Daoy (cell line): ENCODE measurements at regions not wholly inside any gene's neighbourhood (a gene's known extent, or its start where the extent isn't known, plus 50 kb on each side); places are given as distances from the start of the nearest gene placed in this dataset.
"Not testable (repeated sequence)": the region's sequence is repeated elsewhere in the genome, so short reads cannot be mapped to it uniquely, and the experiment has no call there.

Source experiments
- DNase-seq: peaks from one replicate; pipeline ENCODE4 v3.0.0-alpha.2; 2015; ENCODE audit warnings: low read depth

DNA sequence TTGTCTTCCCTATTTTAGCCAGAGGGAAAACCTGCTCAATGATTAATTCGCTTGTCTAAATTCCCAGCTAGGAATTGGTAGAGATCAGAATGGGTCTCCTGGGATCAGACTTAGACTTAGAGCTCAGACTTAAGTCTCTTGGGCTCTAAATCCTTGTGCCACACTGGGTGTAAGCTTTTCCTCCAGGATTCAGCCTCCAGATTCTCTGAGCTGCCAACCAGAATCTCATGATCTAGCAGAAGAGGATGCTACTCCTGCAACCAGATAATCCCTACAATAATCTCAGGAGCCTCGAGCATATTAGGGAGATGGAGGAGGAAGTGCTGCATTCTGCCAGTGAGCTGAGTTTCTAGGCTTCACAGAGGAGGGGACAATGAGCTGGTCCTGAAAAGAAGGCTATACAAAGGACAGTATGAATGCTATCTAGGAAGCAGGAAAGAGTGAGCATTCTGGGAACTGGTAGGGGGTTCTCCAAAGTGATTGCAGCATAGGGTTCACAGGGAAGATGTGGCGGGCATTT lies 211.6 kb upstream of the SESN3 start:
- no peak for DNase-seq

DNA sequence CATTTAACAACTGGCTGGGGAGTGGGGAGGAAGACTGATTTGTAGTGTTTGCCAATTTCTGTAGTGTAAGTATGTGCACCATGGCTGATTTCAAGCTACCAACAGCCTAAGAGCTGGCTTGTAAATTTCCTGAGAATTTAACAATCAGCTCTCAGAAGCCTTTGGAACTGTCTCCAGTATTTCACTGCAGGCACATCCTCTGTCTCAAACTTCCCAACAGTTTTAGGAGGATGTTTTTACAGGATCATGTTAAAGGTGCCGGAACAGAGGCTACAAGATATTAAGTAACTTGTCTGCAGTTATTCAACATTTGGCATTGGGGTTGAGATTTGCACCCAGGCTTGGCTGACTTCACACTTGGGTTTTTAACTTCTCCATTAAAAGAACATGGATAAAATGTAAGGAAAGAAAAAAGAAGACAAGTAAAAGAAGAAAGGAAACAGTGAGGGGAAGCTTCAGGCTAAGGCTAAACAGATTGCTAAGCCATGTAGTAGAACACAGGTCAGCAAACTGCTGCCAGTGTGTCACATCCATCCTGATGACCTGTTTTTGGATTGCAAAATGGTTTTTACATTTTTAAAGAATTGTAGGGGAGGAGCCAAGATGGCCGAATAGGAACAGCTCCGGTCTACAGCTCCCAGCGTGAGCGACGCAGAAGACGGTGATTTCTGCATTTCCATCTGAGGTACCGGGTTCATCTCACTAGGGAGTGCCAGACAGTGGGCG lies 204.8 kb upstream of the SESN3 start:
- DNase-seq = no peak

DNA sequence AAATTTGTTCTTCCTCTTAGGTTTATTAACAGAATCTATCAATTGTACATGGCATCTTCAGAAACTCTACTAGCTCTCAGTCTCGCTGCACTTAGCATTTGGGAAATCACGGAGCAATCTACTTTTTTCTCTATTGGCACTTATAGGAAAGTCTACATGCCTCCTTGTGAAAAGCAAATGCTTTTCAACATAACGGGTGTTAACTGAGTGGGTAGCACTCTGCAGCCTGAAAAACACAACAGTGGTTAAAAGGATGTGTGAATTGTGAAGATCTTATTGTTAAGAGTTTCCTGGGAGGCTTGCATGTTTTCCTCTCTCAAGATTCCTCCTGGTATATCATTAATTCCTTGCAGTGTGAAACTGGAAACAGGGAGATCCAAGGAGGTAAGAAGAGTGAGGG lies 204.2 kb upstream of the SESN3 start:
- DNase-seq = no peak

DNA sequence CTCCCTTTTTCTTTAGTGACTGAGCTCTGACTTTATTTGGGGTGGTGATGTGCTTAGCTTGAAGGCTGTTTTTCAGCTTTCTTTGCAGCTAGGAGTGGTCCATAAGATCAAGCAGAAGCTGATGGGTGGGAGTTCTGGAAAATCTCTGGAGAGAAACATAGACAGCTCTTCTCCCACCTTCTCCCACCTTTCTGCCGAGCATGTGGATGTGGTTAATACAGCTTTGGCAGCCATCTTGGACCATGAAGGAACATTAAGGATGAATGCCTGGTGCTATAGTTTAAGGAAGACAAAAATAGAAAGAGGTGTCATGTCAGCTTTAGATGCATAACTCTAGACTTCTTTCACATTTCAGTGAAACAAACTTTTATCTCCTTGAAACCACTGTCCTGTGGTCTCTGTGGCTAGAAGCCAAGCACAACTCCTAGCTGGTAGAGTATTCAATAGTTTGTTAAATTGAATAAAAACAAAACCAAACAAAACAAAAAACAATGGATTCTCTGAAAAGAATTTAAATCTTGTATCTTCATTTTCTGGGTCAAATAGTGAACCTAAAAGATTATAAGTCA lies 203.6 kb upstream of the SESN3 start:
- no peak for DNase-seq

DNA sequence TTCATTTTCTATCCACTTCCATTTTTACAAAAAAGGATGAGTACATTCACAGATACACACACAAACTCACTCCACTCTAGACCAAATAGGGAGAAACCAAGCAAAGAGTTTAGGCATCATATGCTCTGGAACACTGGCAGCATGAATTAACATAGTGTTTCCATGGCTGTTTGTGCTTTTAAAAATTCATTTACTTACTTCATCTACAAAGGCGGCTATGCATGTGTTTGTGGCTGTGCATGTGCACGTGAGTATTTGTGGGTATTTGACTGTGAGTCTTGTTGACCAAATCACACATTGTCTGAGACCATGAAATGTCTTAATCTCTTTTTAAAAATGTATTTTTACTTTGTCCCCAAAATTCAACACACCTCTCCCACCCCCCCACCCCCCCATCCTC lies 203.0 kb upstream of the SESN3 start:
- DNase-seq = no peak

DNA sequence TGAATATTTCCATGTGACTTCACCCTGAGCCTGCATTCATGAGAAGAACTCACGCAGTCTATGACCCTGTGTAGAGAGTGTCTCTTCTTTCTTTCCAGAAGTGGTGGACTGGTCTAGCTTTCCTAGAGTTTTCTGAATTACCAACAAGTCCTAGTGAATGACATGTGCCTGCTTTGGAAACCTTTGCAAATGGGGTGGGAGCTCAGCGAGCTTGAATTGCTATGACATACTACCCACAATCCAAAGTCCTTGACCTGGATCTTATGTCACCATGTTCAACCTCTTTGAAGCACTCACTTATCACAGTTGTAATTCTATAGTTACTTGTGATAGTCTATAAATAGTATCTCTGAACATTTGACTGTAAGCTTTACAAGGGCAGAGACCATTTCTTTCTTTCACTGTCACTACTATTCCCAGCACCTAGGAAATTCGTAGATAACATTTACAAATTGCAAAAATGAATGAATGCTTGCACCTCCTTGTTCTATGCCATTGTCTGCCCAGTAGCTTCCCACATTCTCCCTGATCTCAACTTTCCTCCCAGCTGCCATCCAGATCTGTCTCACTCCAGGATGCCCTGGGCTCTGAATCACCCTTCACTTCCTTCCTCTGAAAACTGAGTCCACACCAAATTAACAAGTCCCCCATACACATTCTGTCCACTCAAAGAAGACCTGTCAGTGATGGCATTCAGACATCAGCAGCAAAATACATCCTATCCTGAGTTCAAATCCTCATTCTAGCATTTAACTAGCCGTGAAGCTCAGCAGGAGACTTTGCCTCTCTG lies 201.9 kb upstream of the SESN3 start:
- DNase-seq = no peak

DNA sequence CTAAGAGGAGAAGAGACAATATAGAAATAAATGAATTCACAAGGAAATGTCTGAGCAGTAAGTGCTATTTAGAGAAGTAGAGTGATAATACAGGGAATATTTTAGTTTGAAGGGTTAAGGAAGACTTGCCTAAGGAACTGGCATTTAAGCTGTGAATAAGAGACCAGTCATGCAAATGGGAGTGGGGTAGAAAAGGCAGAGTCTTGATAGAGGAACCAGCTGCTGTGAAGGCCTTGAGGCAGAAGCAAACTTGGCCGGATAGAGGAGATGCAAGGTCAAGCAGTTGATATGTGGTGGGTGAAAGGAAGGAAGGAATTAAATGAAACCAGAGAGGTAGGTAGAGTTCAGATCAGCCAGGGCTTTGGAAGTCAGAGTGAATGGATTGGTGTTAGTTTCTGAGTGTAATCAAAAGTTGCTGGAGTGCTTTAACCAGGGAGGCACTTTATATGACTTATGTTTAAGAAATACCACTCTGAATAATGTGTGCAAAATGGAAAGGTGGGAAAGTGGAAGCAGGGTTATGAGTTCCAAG lies 198.4 kb upstream of the SESN3 start:
- DNase-seq = no peak

DNA sequence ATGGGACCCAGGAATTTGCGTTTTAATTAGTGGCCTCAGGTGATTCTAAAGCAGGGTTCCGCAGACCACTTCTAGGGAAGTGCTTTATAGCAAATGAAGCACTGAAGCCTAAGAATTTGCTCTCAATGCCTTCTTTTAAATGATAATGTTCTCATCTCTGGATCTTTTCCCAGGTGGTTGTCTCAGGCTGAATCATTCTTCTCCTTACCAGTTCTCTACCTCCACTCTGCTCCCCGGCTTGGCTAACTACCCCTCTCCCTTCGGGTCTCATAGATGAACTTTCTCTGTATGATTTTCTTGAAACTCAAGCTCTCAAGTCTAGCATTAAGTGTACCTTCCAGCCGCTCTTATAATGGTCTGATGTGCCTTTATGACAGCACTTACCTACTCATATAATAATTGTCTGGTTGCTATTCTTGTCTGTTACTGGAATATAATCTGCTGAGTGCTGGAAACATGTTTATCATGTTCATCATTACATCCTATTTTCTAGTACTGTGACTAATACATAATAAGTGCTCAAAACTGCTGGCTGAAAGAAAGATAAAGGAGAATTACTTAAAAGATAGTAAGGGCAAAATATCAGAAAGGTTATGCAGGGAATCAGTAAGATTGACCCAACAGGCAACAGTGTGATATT lies 195.9 kb upstream of the SESN3 start:
- no peak for DNase-seq

DNA sequence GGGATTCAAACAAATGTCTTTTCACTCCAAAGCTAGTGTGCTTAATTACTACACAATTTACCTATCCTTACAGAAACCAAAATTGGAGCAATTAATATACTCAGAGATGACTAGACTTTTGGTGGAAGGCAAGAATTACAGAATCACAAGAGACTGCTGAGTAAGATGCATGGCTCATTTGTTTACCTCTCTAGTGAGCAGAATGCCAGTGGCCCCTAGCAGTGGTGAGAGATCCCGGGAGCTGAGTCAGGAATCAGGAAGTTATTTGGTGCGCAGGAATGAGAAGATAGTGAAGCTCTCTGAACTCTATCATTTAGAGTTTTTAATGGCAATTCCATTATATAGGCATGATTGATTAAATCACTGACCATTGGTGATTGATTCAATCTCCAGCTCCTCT lies 188.9 kb upstream of the SESN3 start:
- peak; percentile 62 for DNase-seq

DNA sequence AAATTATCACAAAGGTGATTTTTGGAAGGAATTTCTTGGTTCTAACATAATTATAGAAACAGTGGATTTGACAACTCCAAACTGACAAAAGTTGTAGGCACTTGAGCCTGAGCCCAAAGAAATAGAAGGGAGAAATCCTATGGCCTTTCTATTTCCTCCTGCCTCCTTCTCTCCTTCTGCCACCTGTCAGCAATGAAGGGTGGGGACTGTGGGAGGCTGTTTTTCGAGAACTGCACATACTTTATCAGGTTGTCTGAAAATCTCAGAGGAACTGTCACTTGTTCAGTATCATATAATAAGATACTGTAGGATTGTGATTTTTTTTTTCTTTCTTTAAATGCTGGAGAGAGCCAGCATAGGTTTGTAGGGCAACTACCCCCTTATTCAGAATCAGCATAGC lies 187.9 kb upstream of the SESN3 start:
- no peak for DNase-seq

DNA sequence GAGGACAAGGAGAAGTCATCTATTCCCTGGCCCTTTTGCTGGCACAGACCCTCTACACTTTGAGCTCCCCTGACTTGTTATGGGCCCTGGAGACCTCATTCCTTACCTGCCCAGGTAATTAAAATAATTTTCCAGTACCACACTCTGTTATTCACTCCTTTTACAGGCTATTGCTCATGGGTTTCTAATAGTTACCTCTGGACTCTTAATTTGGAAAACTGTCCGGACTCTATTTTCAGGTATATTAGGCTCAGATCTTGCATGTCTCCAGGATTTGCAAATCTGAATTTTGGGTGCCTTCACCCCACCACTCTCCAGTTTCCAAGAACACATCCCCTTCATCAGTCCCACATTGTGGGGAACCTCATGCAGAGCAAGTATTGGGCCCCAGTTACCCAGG lies 186.8 kb upstream of the SESN3 start:
- no peak for DNase-seq

DNA sequence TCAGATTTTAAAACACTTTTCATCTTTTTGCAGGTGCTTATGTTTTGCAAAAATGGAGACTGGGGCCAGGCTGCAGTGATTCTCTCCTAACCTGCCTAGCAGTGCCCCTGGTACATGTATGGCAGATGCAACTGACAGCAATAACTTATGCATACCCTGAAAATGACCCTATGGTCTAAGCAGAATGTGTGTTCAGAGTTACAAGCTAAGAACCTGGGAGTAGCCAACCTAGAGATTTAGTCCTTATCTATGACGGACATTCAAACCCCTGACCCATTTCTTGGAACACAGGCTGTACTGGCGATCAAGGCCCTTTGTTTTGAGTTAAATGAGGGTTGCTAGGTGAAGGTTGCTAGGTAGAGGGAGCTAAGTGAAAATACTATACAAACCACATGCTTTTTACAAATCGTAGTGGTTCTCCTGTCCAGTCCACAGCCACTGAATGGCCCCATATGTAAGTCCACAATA lies 184.9 kb upstream of the SESN3 start:
- no peak for DNase-seq

DNA sequence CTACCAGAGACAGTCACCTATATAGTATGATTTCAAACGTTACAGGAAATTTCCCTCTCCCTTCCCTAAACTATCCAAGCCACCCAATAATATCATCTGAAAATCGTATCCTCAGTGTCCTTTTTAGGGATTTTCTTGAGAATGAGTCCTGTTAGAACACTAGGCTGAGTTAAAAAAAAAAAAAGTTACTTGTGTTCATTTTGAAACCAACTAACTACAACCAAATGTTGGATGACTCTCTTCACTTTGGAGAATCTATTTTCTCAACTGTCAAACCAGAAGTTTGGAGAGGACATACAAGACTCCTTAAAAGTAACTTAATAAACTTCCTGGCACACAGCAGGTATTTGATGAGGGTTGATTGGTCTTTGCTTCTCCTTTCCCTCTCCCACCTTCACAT lies 183.2 kb upstream of the SESN3 start:
- no peak for DNase-seq

DNA sequence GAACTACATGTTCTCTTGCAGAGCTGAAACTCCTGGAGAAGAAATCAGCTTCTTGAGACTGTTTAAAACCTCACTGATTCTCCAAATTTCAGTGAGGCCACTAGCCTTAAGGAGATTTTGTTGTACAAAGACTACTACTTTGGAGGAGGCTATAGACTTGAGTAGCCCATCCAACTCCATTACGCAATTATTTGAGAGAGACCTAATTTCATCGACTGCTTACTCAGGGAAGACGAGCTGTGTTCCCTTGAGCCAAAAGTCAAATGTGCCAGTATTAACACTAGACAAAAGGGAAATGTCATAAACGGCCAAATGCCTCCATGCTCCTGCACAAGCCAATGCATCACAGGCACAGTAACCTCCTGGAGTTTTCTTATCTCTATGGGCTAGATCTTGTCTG lies 182.8 kb upstream of the SESN3 start:
- DNase-seq = no peak

DNA sequence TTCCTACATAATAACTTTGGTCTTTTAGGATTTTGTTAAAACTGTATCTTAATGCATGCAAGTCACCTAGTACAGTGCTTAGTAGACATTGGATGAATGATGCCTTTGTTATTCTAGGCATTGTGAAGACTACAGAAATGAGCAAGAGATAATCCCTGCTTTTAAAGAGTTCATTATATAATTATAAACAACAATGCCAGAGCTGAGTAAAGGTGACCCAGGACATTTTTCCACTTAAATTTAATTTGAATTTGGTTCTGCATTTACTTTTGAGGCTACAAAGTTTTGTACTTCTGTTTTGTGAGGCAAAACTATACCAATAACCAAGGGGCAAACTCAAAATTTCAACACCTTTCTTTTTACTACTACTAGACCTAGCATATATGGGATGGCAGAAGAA lies 182.0 kb upstream of the SESN3 start:
- no peak for DNase-seq

DNA sequence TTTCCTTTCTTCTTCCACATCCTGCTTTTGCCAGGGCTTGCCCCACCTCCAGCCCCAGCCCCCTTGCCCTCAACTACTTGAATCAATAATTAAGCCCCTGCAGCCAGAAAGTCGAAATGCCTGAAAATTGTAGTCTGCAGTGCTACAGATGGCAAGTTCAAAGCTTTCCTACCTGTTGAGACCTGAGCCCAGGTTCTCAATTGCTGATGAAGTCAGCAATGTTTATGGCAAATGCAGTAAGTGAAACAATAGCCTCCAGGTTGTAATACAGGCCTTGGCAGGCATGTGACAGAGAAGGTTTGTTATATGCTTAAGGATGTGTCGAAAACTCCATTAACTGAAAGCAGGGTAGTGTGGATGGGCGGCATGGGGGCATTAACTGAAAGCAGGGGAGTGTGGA lies 181.1 kb upstream of the SESN3 start:
- DNase-seq = no peak

DNA sequence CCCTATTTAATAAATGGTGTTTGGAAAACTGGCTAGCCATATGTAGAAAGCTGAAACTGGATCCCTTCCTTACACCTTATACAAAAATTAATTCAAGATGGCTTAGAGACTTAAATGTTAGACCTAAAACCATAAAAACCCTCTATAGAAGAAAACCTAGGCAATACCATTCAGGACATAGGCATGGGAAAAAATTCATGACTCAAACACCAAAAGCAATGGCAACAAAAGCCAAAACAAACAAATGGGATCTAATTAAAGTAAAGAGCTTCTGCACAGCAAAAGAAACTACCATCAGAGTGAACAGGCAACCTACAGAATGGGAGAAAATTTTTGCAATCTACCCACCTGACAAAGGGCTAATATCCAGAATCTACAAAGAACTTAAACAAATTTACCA lies 179.7 kb upstream of the SESN3 start:
- DNase-seq = not testable (repeated sequence)

DNA sequence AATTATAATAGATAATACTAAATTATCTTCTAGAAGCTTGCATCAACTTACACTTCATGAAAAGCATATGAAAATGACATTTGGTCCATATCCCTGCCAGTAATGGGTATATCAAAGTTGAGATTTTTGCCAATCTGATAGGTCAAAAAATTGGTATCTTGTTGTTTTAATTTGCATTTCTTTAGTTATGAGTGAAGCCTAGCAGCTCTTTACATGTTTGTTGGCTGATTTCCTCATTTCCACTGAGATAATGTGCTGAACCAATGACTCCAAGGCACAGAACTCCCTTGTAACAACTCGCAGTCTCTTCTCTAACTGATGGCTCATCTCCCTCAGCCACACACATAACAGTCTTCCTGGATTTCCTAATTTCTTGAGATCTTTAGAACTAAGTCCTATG lies 175.3 kb upstream of the SESN3 start:
- DNase-seq = no peak

DNA sequence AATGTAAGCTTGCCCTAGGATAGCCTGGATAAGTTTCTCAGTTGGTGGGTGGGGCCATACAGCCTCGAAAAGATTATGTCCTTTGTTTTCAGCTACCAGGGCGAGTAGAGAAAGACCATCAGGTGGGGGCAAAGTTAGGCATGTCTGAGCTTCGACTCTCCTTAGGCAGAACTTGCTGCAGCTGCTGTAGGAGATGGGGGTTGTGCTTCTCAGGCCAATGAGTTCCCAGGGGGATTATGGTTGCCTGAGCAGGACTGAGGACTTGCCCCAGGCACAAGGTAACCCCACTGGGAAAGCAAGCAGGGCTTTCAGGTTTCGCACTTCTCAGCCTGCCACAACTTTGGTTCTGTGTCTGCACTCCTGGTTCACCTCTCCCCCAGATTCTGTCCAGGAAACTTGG lies 173.4 kb upstream of the SESN3 start:
- DNase-seq = no peak

DNA sequence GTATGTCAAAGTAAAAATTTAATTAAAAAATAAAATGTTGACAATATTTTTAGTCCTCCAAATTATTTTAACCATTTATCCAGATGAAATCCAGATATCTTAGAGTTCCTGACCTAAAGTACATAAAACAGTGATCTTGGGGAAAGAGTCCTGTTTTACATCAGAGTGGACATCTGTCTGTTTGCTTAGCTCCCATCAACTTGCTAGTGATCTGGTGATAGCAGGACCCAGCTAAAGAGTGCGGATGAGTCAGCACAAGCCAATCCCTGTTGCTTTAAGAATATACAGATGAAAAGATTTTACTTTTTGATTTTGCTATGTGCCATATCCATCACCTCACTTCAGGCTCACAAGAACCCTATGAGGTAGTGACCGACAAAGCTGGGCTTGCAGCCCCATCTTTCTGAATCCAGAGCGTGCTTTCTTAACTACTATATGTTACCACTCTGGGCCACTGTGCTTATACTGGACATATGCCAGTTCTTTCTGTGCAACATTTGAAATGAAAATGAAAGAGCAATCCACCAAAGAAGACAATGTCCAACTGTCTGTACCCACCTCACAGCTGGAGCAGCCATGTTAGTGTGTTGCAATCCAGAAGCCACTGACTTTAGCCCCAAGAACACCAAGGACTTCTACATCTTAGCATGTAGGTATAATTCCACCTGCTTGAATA lies 167.6 kb upstream of the SESN3 start:
- DNase-seq = peak; percentile 22

DNA sequence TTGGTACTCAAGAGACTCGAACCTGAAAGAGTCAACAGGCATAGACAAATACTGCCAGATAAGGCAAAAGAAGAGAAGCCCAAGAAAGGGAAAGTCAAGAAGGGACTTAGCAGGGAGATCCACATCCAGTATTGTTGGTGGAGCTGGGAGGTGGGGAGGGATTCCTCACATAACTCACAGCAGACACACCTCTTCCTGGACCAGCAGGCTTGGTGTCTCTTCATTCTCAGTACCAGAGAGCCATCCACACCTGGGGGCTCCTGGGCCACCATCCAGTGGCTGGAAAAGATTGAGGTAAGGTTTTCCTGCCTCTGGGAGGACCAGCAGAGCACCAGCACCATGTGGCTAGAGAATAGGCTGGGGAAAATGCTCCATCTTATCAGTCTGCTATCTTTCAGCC lies 161.6 kb upstream of the SESN3 start:
- DNase-seq = no peak

DNA sequence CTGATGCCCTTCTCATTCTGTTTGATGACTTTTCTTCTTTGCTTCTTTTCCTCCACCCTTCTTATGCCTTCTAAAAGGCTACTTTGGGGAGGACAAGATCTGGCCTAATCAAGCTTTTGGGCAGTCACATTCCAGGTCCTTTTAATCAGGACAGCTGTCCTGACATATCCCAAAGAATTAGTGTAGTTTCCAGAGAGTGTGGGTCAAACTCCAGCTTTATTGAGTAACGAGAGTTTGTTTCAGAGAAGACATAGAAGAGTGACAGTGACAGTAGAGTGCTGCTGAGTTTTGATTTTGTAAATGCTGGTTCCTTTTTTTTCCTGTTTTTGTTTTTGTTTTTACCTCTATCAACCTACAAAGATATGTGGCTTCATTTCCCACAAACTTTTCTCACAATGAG lies 158.4 kb upstream of the SESN3 start:
- DNase-seq = no peak
